ENCODE measurements at regions not wholly inside any gene's neighbourhood (a gene's known extent, or its start where the extent isn't known, plus 50 kb on each side); places are given as distances from the start of the nearest gene placed in this dataset.

DNA sequence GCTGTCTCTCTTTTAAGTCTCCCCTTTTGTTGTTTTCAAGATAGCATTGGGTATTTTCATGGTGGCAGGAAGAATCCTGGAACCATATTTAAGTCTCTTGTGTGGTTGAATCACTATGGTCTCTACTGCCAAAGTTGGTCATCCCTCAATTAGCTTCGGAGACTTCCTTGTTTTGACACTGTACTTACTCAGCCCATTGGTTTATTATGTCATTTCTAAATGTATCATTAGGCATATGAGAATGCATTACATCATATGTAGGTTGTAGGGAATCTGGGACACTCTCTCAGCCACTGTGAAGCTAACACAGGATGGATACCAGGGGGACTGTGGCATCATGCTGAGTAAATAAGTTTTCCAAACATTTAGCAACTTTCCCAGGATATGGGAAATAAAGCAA, 211.8 kb downstream of the DTHD1 start (continued):
- TF ChIP-seq, protein P1, sequence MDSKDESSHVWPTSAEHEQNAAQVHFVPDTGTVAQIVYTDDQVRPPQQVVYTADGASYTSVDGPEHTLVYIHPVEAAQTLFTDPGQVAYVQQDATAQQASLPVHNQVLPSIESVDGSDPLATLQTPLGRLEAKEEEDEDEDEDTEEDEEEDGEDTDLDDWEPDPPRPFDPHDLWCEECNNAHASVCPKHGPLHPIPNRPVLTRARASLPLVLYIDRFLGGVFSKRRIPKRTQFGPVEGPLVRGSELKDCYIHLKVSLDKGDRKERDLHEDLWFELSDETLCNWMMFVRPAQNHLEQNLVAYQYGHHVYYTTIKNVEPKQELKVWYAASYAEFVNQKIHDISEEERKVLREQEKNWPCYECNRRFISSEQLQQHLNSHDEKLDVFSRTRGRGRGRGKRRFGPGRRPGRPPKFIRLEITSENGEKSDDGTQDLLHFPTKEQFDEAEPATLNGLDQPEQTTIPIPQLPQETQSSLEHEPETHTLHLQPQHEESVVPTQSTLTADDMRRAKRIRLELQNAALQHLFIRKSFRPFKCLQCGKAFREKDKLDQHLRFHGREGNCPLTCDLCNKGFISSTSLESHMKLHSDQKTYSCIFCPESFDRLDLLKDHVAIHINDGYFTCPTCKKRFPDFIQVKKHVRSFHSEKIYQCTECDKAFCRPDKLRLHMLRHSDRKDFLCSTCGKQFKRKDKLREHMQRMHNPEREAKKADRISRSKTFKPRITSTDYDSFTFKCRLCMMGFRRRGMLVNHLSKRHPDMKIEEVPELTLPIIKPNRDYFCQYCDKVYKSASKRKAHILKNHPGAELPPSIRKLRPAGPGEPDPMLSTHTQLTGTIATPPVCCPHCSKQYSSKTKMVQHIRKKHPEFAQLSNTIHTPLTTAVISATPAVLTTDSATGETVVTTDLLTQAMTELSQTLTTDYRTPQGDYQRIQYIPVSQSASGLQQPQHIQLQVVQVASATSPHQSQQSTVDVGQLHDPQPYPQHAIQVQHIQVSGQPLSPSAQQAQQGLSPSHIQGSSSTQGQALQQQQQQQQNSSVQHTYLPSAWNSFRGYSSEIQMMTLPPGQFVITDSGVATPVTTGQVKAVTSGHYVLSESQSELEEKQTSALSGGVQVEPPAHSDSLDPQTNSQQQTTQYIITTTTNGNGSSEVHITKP (IDR thresholded peaks at IDR 0.05; ENCODE audit: partially characterized antibody), result no peak
- no peak for TF ChIP-seq CBX5 (IDR thresholded peaks at IDR 0.05; ENCODE audit: borderline replicate concordance, low read depth)

DNA sequence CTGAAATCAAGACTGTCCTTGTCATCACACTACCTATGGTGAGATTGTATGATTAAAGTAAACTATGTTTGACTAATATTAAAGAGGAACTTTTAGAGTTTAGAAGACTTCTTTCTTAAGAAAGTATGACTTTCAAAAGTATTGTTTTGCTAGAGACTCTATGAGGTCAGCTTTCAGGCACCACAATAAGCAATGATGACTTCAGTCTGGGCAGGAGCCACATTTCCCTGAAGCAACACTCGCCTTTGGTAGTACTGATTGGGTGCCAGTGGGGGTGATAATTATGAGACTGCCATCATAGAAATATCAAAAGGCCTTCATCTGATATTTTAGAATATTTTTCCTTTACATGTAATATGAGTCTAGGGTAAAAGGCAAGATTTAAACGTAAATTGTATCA, 212.6 kb downstream of the DTHD1 start:
- in situ Hi-C loops (cut with MboI), result no loop called here
- DNase-seq (ENCODE audit: extremely low read depth in 1 of 4, low spot score in 3 of 4), result no peak
- CTCF ChIA-PET (ENCODE audit: low intra/inter-chr PET ratio), result no interaction called here
- no peaks in the 10 kb centered on the region for H3K79me2 ChIP-seq (ENCODE audit: control insufficient read depth, insufficient read depth, low read length)
- no peak overlapping the region for H3K9ac ChIP-seq (ENCODE audit: insufficient read depth in 1 of 2, low read depth in 2 of 2, low read length in 2 of 2)
- FAIRE-seq, result no peak
- H3K27me3 ChIP-seq (ENCODE audit: control insufficient read depth in 2 of 2, insufficient read depth in 2 of 2, low read length in 2 of 2), result no peaks in the 10 kb centered on the region
- H3K4me2 ChIP-seq (ENCODE audit: insufficient read depth, low read length), result no peak overlapping the region
- no TSS peak for BruUV-seq (replicated peaks)
- no peaks in the 10 kb centered on the region for H3K9me1 ChIP-seq (ENCODE audit: control insufficient read depth, insufficient read depth, low read length)
- 12% methylated on average over 2 of the region's 2 CpGs for WGBS (ENCODE audit: insufficient coverage, low coverage, missing lambda C conversion rate)
- H4K20me1 ChIP-seq (replicated peaks; ENCODE audit: control insufficient read depth, insufficient read depth, low read length), result no peaks in the 10 kb centered on the region
- H3K36me3 ChIP-seq (ENCODE audit: control insufficient read depth, insufficient read depth, low read length), result no peaks in the 10 kb centered on the region
- POLR2A ChIA-PET, result no interaction called here
- no peaks in the 10 kb centered on the region for H3K4me1 ChIP-seq (replicated peaks in 1 of 2; ENCODE audit: control insufficient read depth in 2 of 2, insufficient read depth in 2 of 2, low read length in 2 of 2)
- TF ChIP-seq, protein P2, sequence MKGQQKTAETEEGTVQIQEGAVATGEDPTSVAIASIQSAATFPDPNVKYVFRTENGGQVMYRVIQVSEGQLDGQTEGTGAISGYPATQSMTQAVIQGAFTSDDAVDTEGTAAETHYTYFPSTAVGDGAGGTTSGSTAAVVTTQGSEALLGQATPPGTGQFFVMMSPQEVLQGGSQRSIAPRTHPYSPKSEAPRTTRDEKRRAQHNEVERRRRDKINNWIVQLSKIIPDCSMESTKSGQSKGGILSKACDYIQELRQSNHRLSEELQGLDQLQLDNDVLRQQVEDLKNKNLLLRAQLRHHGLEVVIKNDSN (CRISPR knock-in tag; IDR thresholded peaks at IDR 0.05), result no peak
- TF ChIP-seq POU5F1 (IDR thresholded peaks at IDR 0.05; ENCODE audit: borderline replicate concordance, low read depth, low read length, partially characterized antibody) (no peak), NFE2L1 (tag; IDR thresholded peaks at IDR 0.05; ENCODE audit: borderline replicate concordance, low read depth) (no peak), PTBP1 (IDR thresholded peaks at IDR 0.05; ENCODE audit: low read depth, low read length) (no peak), ZBTB8A (IDR thresholded peaks at IDR 0.05; ENCODE audit: partially characterized antibody) (no peak), RBM15 (IDR thresholded peaks at IDR 0.05; ENCODE audit: insufficient read depth, low read length) (no peak)
- TF ChIP-seq, protein P3, sequence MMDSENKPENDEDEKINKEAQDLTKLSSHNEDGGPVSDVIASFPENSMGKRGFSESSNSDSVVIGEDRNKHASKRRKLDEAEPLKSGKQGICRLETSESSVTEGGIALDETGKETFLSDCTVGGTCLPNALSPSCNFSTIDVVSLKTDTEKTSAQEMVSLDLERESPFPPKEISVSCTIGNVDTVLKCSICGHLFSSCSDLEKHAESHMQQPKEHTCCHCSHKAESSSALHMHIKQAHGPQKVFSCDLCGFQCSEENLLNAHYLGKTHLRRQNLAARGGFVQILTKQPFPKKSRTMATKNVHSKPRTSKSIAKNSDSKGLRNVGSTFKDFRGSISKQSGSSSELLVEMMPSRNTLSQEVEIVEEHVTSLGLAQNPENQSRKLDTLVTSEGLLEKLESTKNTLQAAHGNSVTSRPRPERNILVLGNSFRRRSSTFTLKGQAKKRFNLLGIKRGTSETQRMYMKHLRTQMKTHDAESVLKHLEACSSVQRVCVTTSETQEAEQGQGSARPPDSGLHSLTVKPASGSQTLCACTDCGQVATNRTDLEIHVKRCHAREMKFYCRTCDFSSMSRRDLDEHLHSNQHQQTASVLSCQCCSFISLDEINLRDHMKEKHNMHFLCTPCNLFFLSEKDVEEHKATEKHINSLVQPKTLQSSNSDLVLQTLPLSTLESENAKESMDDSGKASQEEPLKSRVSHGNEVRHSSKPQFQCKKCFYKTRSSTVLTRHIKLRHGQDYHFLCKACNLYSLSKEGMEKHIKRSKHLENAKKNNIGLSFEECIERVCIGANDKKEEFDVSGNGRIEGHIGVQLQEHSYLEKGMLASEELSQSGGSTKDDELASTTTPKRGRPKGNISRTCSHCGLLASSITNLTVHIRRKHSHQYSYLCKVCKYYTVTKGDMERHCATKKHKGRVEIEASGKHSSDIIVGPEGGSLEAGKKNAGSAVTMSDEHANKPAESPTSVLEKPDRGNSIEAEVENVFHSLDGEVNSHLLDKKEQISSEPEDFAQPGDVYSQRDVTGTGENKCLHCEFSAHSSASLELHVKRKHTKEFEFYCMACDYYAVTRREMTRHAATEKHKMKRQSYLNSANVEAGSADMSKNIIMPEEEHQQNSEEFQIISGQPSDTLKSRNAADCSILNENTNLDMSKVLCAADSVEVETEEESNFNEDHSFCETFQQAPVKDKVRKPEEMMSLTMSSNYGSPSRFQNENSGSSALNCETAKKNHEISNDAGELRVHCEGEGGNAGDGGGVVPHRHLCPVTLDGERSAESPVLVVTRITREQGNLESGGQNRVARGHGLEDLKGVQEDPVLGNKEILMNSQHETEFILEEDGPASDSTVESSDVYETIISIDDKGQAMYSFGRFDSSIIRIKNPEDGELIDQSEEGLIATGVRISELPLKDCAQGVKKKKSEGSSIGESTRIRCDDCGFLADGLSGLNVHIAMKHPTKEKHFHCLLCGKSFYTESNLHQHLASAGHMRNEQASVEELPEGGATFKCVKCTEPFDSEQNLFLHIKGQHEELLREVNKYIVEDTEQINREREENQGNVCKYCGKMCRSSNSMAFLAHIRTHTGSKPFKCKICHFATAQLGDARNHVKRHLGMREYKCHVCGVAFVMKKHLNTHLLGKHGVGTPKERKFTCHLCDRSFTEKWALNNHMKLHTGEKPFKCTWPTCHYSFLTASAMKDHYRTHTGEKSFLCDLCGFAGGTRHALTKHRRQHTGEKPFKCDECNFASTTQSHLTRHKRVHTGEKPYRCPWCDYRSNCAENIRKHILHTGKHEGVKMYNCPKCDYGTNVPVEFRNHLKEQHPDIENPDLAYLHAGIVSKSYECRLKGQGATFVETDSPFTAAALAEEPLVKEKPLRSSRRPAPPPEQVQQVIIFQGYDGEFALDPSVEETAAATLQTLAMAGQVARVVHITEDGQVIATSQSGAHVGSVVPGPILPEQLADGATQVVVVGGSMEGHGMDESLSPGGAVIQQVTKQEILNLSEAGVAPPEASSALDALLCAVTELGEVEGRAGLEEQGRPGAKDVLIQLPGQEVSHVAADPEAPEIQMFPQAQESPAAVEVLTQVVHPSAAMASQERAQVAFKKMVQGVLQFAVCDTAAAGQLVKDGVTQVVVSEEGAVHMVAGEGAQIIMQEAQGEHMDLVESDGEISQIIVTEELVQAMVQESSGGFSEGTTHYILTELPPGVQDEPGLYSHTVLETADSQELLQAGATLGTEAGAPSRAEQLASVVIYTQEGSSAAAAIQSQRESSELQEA (IDR thresholded peaks at IDR 0.05; ENCODE audit: low read depth), result no peak
- no peak overlapping the region for H3K4me3 ChIP-seq
- H3K27ac ChIP-seq (ENCODE audit: extremely low read depth, low read depth, low read length), result no peak overlapping the region
- H2AFZ ChIP-seq (ENCODE audit: low read depth, low read length), result no peak overlapping the region
- intact Hi-C loops (cut with micrococcal nuclease), result no loop called here
- ATAC-seq, result no peak
- no peaks in the 10 kb centered on the region for H3K9me3 ChIP-seq (replicated peaks; ENCODE audit: control insufficient read depth, insufficient read depth, low read depth, low read length)
